ENCODE measurements at regions not wholly inside any gene's neighbourhood (a gene's known extent, or its start where the extent isn't known, plus 50 kb on each side); places are given as distances from the start of the nearest gene placed in this dataset.
"Not testable (repeated sequence)": the region's sequence is repeated elsewhere in the genome, so short reads cannot be mapped to it uniquely, and the experiment has no call there.

- DNase-seq (ENCODE audit: low read depth): no peak
Measured at GRCh38 chr3:194939949-194940770, 254.5 kb downstream of the FAM43A start.

- no peak for DNase-seq (ENCODE audit: low read depth)
Measured at GRCh38 chr3:194941360-194941955, 255.8 kb downstream of the FAM43A start.

DNA sequence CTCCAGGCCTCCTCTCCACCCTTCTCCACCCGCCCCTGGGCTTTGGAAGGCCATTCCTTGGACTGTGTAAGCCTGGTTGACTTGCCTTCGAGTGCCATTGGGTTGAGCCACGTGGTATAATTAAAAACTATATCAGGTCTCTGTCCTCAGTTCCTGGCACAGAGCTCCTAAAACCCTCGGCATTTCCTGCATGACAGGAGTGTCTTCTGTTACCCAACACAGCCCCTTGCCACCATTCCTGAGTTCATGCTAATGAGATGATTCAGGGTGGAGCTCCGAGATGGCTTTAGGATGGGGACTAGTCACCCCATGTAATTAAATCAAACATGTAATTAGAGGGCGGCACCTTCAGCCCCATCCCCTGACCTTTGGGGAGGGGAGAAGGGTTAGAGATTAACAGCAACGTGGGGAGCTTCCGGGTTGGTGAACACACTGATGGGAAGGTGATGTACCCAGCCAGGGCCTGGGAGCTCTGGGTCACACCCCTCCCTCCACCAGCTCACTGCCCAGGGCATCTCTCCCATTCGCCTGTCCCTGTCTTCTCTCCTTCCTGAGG lies 256.4 kb downstream of the FAM43A start:
- no peak for DNase-seq (ENCODE audit: low read depth)

DNA sequence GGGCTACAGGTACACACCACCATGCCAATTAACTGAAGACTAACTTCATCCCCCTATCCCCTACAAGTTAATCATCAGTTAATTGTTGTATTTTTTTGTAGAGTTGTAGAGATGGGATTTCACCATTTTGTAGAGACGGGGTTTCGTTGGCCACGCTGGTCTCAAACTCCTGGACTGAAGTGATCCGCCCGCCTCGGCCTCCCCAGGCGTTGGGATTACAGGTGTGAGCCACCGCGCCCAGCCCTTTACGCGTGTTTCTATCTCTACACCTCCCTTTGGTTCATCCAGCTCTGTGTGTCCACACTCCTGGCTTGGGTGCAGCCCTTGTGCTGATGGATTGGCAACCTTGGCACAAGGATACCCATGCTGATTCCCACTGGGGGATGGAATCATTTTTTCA lies 258.8 kb downstream of the FAM43A start:
- DNase-seq (ENCODE audit: low read depth): no peak

DNA sequence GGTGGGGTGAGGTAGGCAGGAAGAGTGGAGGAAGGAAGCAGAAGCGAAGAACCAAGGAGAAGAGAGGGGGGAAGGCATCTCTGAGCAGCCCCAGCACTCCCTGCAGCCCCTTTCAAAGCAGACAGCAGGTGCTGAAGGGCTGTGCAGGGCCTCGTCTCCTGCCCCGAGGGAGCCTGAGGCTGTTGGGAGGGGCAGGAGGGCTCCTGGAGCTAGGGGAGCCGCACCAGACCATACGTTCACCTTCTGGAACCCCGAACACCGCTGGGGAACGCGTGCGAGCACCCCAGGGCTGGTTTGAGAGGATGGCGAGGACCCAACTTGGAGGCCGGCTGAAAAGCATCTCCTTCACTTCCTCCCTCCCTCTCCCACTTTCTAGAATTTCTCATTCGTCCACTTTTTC lies 259.8 kb downstream of the FAM43A start:
- no peak for DNase-seq (ENCODE audit: low read depth)

- DNase-seq (ENCODE audit: low read depth): no peak
Measured at GRCh38 chr3:194946091-194946490, 260.4 kb downstream of the FAM43A start.

- no peak for DNase-seq (ENCODE audit: low read depth)
Measured at GRCh38 chr3:194949592-194949991, 263.9 kb downstream of the FAM43A start.

- peak; percentile 78 for DNase-seq (ENCODE audit: low read depth)
Measured at GRCh38 chr3:194950906-194951628, 265.4 kb downstream of the FAM43A start.

DNA sequence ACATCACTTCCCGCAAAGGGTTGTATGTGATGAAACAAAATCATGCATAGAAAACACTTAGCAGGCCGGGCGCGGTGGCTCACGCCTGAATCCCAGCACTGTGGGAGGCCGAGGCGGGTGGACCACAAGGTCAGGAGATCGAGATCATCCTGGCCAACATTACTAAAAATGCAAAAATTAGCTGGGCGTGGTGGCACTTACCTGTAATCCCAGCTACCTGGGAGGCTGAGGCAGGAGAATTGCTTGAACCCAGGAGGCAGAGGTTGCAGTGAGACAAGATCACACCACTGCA lies 265.9 kb downstream of the FAM43A start:
- not testable (repeated sequence) for DNase-seq (ENCODE audit: low read depth)

- DNase-seq (ENCODE audit: low read depth): no peak
Measured at GRCh38 chr3:194951931-194952582, 266.4 kb downstream of the FAM43A start.

GRCh38 chr3:194952841-194953241 lies 267.2 kb downstream of the FAM43A start:
- DNase-seq (ENCODE audit: low read depth): no peak

- no peak for DNase-seq (ENCODE audit: low read depth)
Measured at GRCh38 chr3:194953291-194953690, 267.6 kb downstream of the FAM43A start.

- no peak for DNase-seq (ENCODE audit: low read depth)
Measured at GRCh38 chr3:194955546-194955945, 269.9 kb downstream of the FAM43A start.

GRCh38 chr3:194955979-194956696 lies 270.5 kb downstream of the FAM43A start:
- no peak for DNase-seq (ENCODE audit: low read depth)

DNA sequence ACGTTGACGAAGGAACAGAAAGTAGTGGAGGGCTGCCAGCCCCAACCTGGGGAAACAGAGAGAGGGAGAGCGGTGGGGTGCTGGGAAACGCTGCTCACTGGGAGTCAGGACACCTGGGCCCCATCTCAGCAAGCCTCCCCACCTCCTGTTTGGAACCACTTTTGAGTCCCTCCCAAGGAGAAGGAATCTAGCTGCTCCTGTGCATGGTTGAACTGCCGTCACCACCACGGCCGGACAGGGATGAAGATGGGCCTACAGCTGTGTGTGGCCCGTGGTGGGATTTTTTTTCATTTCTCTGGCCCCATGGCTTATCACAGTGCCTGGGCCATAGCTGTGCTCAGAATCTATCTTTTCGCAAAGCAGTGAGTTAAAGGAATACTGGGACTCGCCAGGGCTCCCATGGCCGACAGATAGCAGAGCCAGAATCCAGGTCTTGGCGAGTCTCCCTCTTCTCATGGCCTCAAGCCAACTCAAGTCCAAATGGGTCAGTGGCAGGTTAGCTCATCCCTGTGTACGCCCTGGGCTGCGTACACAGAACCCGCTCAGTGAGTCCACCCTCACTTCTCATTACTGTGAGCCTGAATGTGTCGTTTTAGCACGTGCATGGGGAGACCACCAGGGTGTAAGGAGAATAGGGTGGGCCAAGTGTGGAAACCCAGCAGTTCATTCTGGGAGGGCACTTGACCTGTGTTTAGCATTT lies 271.2 kb downstream of the FAM43A start:
- DNase-seq (ENCODE audit: low read depth): no peak

GRCh38 chr3:194957743-194958240 lies 272.1 kb downstream of the FAM43A start:
- no peak for DNase-seq (ENCODE audit: low read depth)

GRCh38 chr3:194959217-194959616 lies 273.5 kb downstream of the FAM43A start:
- DNase-seq (ENCODE audit: low read depth): no peak

DNA sequence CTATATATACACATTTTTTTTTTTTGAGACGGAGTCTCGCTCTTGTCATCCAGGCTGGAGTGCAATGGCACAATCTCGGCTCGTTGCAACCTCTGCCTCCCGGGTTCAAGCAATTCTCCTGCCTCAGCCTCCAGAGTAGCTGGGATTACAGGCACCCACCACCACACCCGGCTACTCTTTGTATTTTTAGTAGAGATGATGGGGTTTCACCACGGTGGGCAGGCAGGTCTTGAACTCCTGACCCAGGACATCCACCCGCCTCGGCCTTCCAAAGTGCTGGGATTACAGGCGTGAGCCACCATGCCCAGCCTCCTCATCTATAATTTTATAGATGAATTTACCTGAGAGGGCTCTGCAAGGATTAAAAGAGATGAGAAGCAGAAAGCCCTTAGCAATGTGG lies 274.0 kb downstream of the FAM43A start:
- not testable (repeated sequence) for DNase-seq (ENCODE audit: low read depth)

- no peak for DNase-seq (ENCODE audit: low read depth)
Measured at GRCh38 chr3:194960446-194961032, 274.9 kb downstream of the FAM43A start.

GRCh38 chr3:194961149-194961548 lies 275.5 kb downstream of the FAM43A start:
- no peak for DNase-seq (ENCODE audit: low read depth)

Data from myocyte (in vitro differentiated cells).